ENCODE measurements at regions not wholly inside any gene's neighbourhood (a gene's known extent, or its start where the extent isn't known, plus 50 kb on each side); places are given as distances from the start of the nearest gene placed in this dataset.

DNA sequence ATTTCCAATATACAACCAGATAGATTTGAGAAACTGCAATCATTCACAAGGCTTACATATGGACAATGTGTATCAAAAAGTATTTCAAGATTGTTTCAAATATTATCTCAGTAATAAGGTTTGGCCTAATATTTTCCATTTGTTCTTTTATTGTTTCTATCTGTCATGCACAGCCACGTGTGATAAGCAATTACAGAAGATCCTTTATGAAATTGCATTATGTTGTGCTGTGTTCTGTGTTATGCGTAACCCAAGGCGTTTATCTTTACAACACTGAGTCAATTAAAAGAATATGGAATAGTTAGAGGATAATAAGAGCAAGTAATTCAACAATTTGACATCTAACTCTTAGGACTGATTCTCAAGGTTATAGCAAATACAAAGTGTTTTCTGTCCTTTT, 1009.3 kb upstream of the PRMT6 start:
- TF ChIP-seq CTCF (IDR thresholded peaks at IDR 0.05; ENCODE audit: low read length) (no peak), EZH2 (optimal IDR thresholded peaks at IDR 0.05; ENCODE audit: low read depth, low read length) (no peak)

Measured in MM.1S (cell line).